ENCODE measurements at regions not wholly inside any gene's neighbourhood (a gene's known extent, or its start where the extent isn't known, plus 50 kb on each side); places are given as distances from the start of the nearest gene placed in this dataset.

GRCh38 chr5:2015961-2016360 lies 133.2 kb upstream of the IRX4 start:
- DNase-seq, result no peak

DNA sequence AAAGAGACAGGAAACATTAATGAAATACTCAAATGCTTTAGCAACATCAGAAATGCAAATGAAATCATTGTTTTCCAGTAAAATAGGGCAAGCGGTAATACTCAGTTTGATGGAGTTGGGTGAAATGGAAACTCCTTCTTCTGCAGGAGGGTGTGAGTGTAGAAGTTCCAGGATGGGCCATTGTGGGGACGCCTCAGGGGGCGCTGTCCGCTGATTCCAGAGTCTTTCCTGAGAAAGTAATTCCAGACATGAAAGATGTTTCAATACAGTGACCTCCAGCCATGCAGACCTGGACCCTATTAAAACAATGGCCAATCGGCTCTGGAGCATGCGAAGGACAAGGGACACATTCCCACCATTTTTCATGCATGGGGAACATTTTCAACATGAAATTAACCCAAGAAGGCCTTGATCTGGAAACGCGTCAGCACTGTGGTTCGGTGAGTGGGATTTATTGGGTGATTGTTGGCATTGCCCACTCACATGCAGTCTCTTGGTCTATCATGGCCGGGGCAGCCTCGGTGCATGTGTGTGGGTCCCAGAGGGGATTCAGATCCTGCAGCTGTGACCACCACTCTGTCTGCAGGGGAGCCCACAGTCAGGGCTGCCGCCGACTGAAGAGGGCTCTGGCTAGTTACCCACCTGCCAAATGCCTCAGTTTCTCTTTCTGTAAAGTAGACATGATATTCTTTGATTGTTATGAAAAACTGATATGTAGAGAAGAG lies 132.6 kb upstream of the IRX4 start:
- DNase-seq, result no peak

DNA sequence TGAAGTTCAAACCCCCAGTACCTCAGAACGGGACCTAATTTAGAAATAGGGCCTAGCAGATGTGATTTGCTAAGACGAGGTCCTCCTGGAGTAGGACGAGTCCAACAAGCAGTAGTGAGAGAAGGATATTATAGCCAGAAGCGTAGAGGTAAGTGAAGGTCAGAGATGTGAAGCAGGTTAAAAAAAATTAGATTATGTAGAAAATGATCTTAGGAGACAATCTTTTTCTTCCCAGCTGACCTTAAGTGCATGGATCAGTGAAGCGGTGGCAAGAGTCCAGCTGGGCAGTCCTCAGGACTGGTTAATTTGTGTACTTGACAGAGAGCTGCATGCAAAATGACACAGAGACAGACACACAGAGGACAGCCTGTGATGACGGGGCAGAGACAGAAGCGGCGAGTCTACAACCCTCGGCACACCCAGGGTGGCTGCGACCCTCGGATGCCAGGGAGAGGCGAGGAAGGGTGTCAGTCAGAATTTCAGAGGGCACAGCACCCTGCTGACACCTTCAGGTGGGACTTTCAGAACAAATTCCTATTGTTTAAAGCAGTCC lies 131.4 kb upstream of the IRX4 start:
- DNase-seq, result no peak

DNA sequence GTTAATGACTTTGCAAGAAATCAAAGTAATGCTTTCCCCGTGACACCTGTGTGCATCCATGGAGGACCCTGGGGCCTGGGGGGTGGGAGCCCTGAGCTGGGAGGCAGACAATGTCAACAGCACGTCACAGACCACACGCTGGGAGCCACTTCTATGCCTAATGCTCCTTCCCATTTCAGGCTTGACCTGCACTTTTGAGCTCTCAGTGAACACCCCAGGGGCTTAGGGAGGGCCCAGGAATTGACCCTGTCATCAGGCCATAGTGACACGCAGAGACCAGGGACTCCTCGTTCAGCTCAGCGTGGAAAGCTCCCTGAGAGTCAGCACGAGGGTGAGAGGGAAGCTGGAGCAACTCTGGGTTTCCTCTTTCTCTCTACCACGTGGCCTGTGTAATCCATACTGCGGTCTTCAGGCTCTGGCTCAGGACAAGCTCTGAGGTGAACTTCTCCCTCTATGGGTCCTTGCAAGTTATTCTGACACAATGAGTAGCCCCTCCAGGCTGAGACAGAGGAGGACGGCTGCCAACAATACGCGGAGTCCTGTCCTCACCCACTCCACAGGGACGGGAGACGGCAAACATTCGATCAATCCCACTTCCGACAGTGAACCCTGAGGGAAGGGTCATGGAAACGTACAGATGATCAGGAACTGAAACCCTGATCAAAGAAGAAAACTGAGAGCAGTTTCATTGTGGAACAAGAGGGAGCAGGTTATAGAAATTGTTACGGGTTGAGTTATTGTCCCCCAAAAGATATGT lies 130.8 kb upstream of the IRX4 start:
- DNase-seq, result no peak

- DNase-seq, result no peak
Measured at GRCh38 chr5:2012885-2013284, 130.2 kb upstream of the IRX4 start.

- no peak for DNase-seq
Measured at GRCh38 chr5:2011481-2012411, 129.0 kb upstream of the IRX4 start.

DNA sequence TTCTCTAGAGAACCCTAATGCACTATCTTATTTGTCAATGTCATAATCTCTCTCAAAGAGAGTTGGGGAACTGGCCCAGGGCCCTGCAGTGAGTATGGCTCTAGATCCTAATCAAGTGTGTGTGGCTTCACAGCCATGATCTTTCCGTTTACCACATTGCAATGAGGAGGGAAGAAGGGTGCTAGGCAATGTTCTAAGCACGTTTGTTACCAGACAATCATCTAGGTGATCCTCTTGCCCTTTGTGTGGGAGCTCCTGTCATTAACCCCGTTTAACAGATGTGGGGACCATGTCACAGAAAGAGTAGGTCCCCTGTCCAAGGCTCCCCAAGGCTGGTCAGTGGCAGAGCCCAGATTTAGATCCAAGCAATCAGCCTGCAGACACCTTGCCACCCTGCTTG lies 128.2 kb upstream of the IRX4 start:
- DNase-seq, result no peak

DNA sequence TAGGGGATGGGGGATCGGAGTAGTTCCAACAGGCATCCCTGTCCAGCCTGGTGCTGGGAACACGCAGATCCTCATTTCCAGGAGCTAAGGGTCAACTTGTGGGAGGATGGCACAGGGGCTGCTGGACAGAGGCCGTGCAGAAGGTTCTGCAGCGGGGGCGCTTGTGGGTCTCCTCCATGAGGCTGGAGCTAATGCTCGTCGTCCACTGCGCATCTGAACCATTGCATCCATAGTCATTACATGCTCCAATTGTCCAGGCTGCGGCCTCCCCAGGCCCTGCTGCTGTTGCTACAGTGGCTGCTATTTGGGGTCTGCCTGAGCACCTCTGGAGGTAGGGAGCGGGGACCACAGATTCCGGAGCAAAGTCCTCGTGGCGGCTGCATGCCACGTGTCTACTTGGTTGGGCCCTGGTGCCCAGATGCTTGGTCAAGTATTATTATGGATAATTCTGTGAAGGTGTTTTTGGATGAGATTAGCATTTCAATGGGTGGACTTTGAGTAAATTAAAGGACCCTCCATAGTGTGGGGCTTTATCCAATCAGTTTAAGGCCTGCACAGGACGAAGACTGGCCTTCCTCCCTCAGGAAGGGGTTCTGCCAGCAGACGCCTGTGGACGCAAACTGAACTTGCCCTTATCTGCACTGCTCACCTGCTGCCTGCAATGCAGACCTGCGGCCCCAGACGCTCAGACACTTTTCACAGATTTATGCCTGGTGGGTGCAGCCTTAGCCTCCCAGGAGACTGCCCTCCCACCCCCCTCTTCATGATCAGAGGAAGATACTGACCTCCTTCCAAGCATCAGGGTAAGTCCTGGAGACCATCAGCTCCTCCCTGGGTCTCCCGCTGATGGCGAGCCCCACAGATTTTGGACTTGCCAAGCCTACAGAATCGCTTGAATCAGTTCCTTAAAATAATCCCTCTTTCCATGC lies 127.5 kb upstream of the IRX4 start:
- no peak for DNase-seq

GRCh38 chr5:2008851-2009629 lies 126.3 kb upstream of the IRX4 start:
- no peak for DNase-seq

- DNase-seq, result no peak
Measured at GRCh38 chr5:2007878-2008501, 125.3 kb upstream of the IRX4 start.

GRCh38 chr5:2007496-2007877 lies 124.8 kb upstream of the IRX4 start:
- DNase-seq, result no peak

DNA sequence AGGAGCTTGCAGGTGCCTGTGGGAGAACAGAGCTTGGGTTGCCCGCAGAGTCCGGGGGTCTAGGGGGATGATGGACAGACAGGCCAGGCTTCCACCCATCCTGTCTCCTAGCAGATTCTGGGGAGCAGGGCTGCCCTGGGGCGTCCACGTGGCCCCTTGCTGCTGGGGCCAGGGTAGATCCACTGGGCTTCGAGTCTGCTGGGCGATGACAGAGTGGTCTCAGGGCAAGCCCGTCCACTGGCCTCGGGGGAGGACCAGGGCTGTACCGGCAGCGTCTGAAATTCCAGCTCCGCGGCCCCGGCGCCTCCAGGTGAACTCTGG lies 124.2 kb upstream of the IRX4 start:
- DNase-seq, result no peak

DNA sequence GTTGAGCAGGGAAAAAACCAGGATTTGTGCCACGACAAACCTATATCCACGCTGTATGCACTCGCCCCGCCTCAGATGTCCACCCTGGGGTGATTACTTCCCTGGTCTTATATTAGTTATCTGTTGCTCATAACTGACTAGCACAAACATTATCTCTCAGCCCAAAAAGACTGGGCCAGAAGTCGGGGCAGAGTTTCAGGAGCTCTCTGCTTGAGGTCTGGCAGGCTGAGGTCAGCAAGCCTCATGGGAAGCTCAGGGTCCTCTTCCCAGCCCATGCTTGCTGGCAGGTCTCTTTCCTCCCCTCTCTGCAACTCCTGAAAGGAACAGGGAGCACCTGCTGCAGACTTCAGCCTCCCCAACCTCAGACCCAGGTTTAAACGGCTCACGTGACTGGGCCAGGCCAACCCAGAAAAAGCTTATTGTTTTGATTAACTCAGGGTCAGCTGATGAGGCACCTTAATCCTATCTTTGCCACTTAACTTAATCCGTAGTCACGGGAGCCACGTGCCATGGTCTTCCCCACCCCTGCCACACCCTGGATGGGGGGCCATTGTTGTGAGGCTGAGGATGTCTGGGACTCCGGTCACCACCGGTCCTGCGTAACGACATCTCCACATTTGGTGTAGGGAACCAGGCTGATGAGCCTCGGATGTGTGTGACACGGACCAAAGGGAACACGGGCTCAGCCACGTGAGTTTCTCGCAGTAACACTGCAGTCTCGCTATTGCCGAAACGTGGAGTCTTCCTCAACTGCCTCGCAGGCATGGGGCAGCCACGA lies 123.7 kb upstream of the IRX4 start:
- DNase-seq, result no peak

GRCh38 chr5:2005101-2006041 lies 122.6 kb upstream of the IRX4 start:
- no peak for DNase-seq

- no peak for DNase-seq
Measured at GRCh38 chr5:2003690-2004365, 121.1 kb upstream of the IRX4 start.

DNA sequence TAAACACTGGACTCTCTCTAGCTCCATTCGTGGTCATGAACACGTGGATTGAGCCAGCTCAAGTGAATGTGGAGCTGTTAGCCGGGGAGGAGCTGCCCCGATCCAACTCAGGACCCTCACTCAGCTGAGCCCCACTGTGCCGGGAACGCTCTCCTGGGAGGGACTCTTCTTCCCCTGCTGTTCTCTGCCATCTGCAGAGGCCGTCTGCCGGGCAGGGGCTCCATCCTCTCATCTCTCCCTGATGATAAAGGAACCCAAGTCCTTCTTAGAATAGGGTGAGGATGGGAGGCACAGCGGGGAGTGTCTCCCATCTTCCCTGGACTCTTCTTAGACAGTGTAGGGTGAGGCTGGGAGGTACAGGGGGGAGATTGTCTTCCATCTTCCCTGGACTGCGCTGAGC lies 120.5 kb upstream of the IRX4 start:
- DNase-seq, result no peak

DNA sequence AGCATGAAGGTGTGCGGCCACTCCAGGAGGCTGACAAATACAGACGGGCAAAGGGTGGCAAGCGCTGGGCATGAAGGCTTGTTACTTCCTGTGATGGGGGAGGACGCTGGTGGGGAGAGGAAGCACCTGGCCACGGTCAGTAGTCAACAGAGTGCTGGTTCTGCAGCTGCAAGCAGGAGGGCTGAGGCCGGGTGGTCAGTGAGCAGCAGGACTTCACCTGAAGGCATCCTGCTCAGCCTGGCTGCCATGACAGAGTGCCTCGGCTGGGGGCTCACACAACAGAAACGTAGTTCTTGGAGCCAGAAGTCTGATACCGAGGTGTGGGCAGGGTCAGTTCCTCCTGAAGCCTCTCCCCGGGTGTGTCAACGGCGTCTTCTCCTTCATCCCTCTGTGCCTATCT lies 118.6 kb upstream of the IRX4 start:
- no peak for DNase-seq

DNA sequence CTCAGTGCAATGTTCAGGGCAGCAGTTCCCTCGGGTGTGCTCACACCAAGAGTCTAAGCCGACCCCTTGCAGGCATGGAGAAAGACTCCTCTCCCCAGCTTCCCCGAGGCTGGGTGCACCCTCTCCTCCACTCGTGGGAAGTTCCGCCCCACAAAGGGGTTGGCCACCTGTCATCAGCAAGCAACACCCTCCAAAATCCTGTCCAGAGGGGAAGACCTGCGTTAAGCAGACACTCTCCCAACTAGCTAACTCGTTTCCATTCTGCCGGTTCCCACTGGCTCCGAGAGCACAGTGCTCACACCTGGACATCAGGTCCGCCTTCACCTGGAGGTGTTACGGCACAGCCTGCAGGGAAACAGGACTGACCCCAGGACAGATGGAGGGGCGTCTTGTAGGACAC lies 117.9 kb upstream of the IRX4 start:
- no peak for DNase-seq
